SK-N-SH treated with all-trans-retinoic acid at 6 μM for 48 hours (cell line): ENCODE measurements at regions not wholly inside any gene's neighbourhood (a gene's known extent, or its start where the extent isn't known, plus 50 kb on each side); places are given as distances from the start of the nearest gene placed in this dataset.

Experiments used
- ATAC-seq: fragments of 200-7000 bp; cut with Tn5 transposase; 3 replicates; pipeline ENCODE4 v1.9.1; 2020; ENCODE audit warnings: mild to moderate bottlenecking, moderate library complexity
- ARNTL ChIP-seq: fragments of 450-650 bp; formaldehyde crosslinking; IDR thresholded peaks from 2 replicates; pipeline ENCODE4 v1.5.0; 2020; ENCODE audit warnings: low read depth, mild to moderate bottlenecking, moderate library complexity, borderline replicate concordance
- BACH2 ChIP-seq: fragments of 250-450 bp; sonication (Bioruptor Pico); IDR thresholded peaks from 2 replicates; pipeline ENCODE4 v1.9.0; 2021; ENCODE audit warnings: mild to moderate bottlenecking, borderline replicate concordance
- CREB5 ChIP-seq: fragments of 250-450 bp; sonication (Bioruptor Pico); IDR thresholded peaks from 2 replicates; pipeline ENCODE4 v1.5.1; 2020; ENCODE audit warnings: low read depth, mild to moderate bottlenecking, moderate library complexity
- CSDC2 ChIP-seq: fragments of 250-450 bp; sonication (Bioruptor Pico); IDR thresholded peaks from 2 replicates; pipeline ENCODE4 v1.5.0; 2020; ENCODE audit warnings: mild to moderate bottlenecking, moderate library complexity
- CSRNP3 ChIP-seq: fragments of 250-450 bp; sonication (Bioruptor Pico); IDR thresholded peaks from 2 replicates; pipeline ENCODE4 v1.5.1; 2021; ENCODE audit warnings: mild to moderate bottlenecking, moderate library complexity
- ESRRG ChIP-seq: fragments of 250-450 bp; sonication (Bioruptor Pico); IDR thresholded peaks from 2 replicates; pipeline ENCODE4 v1.6.1; 2021; ENCODE audit warnings: mild to moderate bottlenecking
- GLIS3 ChIP-seq: fragments of 250-450 bp; sonication (Bioruptor Pico); IDR thresholded peaks from 2 replicates; pipeline ENCODE4 v1.5.0; 2020; ENCODE audit warnings: mild to moderate bottlenecking, moderate library complexity
- ISL1 ChIP-seq: fragments of 250-450 bp; sonication (Bioruptor Pico); IDR thresholded peaks from 2 replicates; pipeline ENCODE4 v2.1.2; 2022; ENCODE audit warnings: mild to moderate bottlenecking, moderate library complexity
- OSR1 ChIP-seq: fragments of 250-450 bp; sonication (Bioruptor Pico); IDR thresholded peaks from 2 replicates; pipeline ENCODE4 v1.8.0; 2022; ENCODE audit warnings: moderate library complexity, mild to moderate bottlenecking, inconsistent platforms
- PATZ1 ChIP-seq: fragments of 250-450 bp; sonication (Bioruptor Pico); IDR thresholded peaks from 2 replicates; pipeline ENCODE4 v1.8.0; 2020; ENCODE audit warnings: mild to moderate bottlenecking, moderate library complexity, borderline replicate concordance
- POU6F1 ChIP-seq: fragments of 250-450 bp; sonication (Bioruptor Pico); IDR thresholded peaks from 2 replicates; pipeline ENCODE4 v1.8.0; 2021; ENCODE audit warnings: low read depth, mild to moderate bottlenecking, moderate library complexity, borderline replicate concordance
- PPARA ChIP-seq: fragments of 250-450 bp; sonication (Bioruptor Pico); IDR thresholded peaks from 2 replicates; pipeline ENCODE4 v1.5.0; 2020; ENCODE audit warnings: mild to moderate bottlenecking, borderline replicate concordance
- RARB ChIP-seq: fragments of 250-450 bp; sonication (Bioruptor Pico); IDR thresholded peaks from 2 replicates; pipeline ENCODE4 v1.8.0; 2021; ENCODE audit warnings: mild to moderate bottlenecking, moderate library complexity
- SNAI2 ChIP-seq: fragments of 250-450 bp; sonication (Bioruptor Pico); IDR thresholded peaks from 2 replicates; pipeline ENCODE4 v1.5.0; 2020; ENCODE audit warnings: mild to moderate bottlenecking, moderate library complexity
- TCF4 ChIP-seq: fragments of 250-450 bp; sonication (Bioruptor Pico); IDR thresholded peaks from 2 replicates; pipeline ENCODE4 v1.8.0; 2021; ENCODE audit warnings: mild to moderate bottlenecking, moderate library complexity, borderline replicate concordance
- TOX ChIP-seq: fragments of 250-450 bp; sonication (Bioruptor Pico); IDR thresholded peaks from 2 replicates; pipeline ENCODE4 v1.8.0; 2021; ENCODE audit warnings: mild to moderate bottlenecking, moderate library complexity, borderline replicate concordance
- ZC3H10 ChIP-seq: fragments of 250-450 bp; sonication (Bioruptor Pico); IDR thresholded peaks from 2 replicates; pipeline ENCODE4 v1.5.1; 2021; ENCODE audit warnings: mild to moderate bottlenecking, moderate library complexity
- ZFP3 ChIP-seq: fragments of 250-450 bp; sonication (Bioruptor Pico); IDR thresholded peaks from 2 replicates; pipeline ENCODE4 v1.5.0; 2020; ENCODE audit warnings: mild to moderate bottlenecking, moderate library complexity
- ZNF565 ChIP-seq: fragments of 450-650 bp; formaldehyde crosslinking; conservative IDR thresholded peaks from 2 replicates; pipeline ENCODE4 v1.5.0; 2020; ENCODE audit warnings: low read depth, mild to moderate bottlenecking, moderate library complexity
- ZNF70 ChIP-seq: fragments of 450-650 bp; formaldehyde crosslinking; IDR thresholded peaks from 2 replicates; pipeline ENCODE4 v1.5.0; 2020; ENCODE audit warnings: mild to moderate bottlenecking, moderate library complexity
- ZNF8 ChIP-seq: fragments of 450-650 bp; formaldehyde crosslinking; IDR thresholded peaks from 2 replicates; pipeline ENCODE4 v1.5.0; 2020; ENCODE audit warnings: mild to moderate bottlenecking, moderate library complexity

GRCh38 chrX:39165773-39166172 lies 364.5 kb downstream of the MID1IP1 start:
- TF ChIP-seq TOX (CRISPR knock-in tag) (no peak), ISL1 (CRISPR knock-in tag) (no peak), SNAI2 (CRISPR knock-in tag) (no peak), GLIS3 (CRISPR knock-in tag) (no peak), ZNF8 (CRISPR knock-in tag) (no peak), RARB (CRISPR knock-in tag) (no peak), PATZ1 (CRISPR knock-in tag) (no peak), ZC3H10 (no peak), ARNTL (no peak), ESRRG (CRISPR knock-in tag) (no peak), ZFP3 (CRISPR knock-in tag) (no peak), POU6F1 (no peak), OSR1 (CRISPR knock-in tag) (no peak), ZNF565 (no peak), BACH2 (CRISPR knock-in tag) (no peak), CSRNP3 (CRISPR knock-in tag) (no peak), TCF4 (CRISPR knock-in tag) (no peak)
- ATAC-seq: no peak

- no peak for ATAC-seq
- TF ChIP-seq ZNF70 (CRISPR knock-in tag) (no peak), PPARA (CRISPR knock-in tag) (no peak), CSDC2 (CRISPR knock-in tag) (no peak), CREB5 (CRISPR knock-in tag) (no peak), SNAI2 (CRISPR knock-in tag) (no peak), ZNF8 (CRISPR knock-in tag) (no peak), ISL1 (CRISPR knock-in tag) (no peak), ZFP3 (CRISPR knock-in tag) (no peak), ZC3H10 (no peak)
Observed at GRCh38 chrX:39167791-39168190, 366.5 kb downstream of the MID1IP1 start.

GRCh38 chrX:39168609-39169008 lies 367.4 kb downstream of the MID1IP1 start:
- ATAC-seq: no peak
- TF ChIP-seq POU6F1 (no peak), GLIS3 (CRISPR knock-in tag) (no peak), RARB (CRISPR knock-in tag) (no peak), CSDC2 (CRISPR knock-in tag) (no peak), CREB5 (CRISPR knock-in tag) (no peak), ZNF565 (no peak), CSRNP3 (CRISPR knock-in tag) (no peak), TCF4 (CRISPR knock-in tag) (no peak), ISL1 (CRISPR knock-in tag) (no peak), SNAI2 (CRISPR knock-in tag) (no peak)
- TF ChIP-seq, all 23 proteins: peak for 0
